HepG2 (cell line): ENCODE measurements at regions not wholly inside any gene's neighbourhood (a gene's known extent, or its start where the extent isn't known, plus 50 kb on each side); places are given as distances from the start of the nearest gene placed in this dataset.

Experiments used
- GABPA ChIP-seq, 2 experiments: IDR thresholded peaks; 2 replicates each; pipeline ENCODE4 v1.6.1; 2011 to 2016; ENCODE audit warnings: low read depth in 2 of 2, low read length in 1 of 2, missing biosample characterization in 1 of 2, missing genetic modification characterization in 1 of 2
- KLF6 ChIP-seq: IDR thresholded peaks from 2 replicates; pipeline ENCODE4 v1.8.0; 2016; ENCODE audit warnings: missing biosample characterization, missing genetic modification reagents
- NCOA2 ChIP-seq: sonication (generic); formaldehyde crosslinking; IDR thresholded peaks from 2 replicates; pipeline ENCODE4 v1.8.0; 2022; ENCODE audit warnings: inconsistent platforms
- NFRKB ChIP-seq: fragments of 450-650 bp; IDR thresholded peaks from 2 replicates; pipeline ENCODE4 v1.6.1; 2017
- POLR2AphosphoS5 ChIP-seq: IDR thresholded peaks from 2 replicates; pipeline ENCODE4 v1.6.1; 2012; ENCODE audit warnings: low read depth, low read length
- SKI ChIP-seq: fragments of 450-650 bp; IDR thresholded peaks from one replicate; pipeline ENCODE4 v1.6.1; 2018; ENCODE audit warnings: mild to moderate bottlenecking; ENCODE audit not compliant: partially characterized antibody
- SPEN ChIP-seq: sonication (generic); formaldehyde crosslinking; IDR thresholded peaks from 2 replicates; pipeline ENCODE4 v1.5.1; 2020; ENCODE audit warnings: low read depth, mild to moderate bottlenecking, missing genetic modification reagents
- TOE1 ChIP-seq: sonication (generic); formaldehyde crosslinking; IDR thresholded peaks from 2 replicates; pipeline ENCODE4 v1.4.0; 2020; ENCODE audit warnings: mild to moderate bottlenecking, missing genetic modification reagents
- ZBTB21 ChIP-seq: sonication (generic); formaldehyde crosslinking; IDR thresholded peaks from 2 replicates; pipeline ENCODE4 v1.4.0; 2020; ENCODE audit warnings: missing genetic modification reagents
- TF ChIP-seq, protein P1 (sequence below): sonication (generic); formaldehyde crosslinking; IDR thresholded peaks from 2 replicates; pipeline ENCODE4 v1.5.1; 2020; ENCODE audit warnings: missing genetic modification reagents, mild to moderate bottlenecking, borderline replicate concordance
- TF ChIP-seq, protein P2 (sequence below): sonication (generic); formaldehyde crosslinking; IDR thresholded peaks from 2 replicates; pipeline ENCODE4 v1.5.0; 2020; ENCODE audit warnings: mild to moderate bottlenecking, low read depth, missing genetic modification reagents, borderline replicate concordance
- TF ChIP-seq, protein P3 (sequence below): sonication (generic); formaldehyde crosslinking; IDR thresholded peaks from 2 replicates; pipeline ENCODE4 v1.5.1; 2020; ENCODE audit warnings: mild to moderate bottlenecking, missing genetic modification reagents, moderate library complexity

DNA sequence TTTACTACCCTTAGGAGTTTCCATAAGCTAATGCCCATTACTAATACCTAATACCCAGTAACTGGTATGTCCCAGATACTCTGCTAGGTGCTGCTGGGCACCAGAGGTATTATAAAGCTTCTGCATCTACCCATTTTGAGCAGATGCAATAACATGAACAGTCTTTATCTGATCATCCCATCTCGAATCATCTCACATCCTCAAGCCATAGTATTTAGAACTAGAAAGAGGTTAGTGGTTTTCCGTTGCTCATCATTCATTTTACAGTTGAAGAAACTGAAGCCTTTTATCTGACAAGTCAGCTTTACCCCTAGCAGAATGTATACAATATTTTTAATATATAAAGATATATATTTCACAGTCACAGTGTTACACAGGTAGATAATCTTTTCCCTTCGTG is 99.1 kb upstream of the TCF4 start:
- TF ChIP-seq TOE1 (CRISPR knock-in tag), result no peak
- TF ChIP-seq SKI, result no peak
- TF ChIP-seq, protein P1, sequence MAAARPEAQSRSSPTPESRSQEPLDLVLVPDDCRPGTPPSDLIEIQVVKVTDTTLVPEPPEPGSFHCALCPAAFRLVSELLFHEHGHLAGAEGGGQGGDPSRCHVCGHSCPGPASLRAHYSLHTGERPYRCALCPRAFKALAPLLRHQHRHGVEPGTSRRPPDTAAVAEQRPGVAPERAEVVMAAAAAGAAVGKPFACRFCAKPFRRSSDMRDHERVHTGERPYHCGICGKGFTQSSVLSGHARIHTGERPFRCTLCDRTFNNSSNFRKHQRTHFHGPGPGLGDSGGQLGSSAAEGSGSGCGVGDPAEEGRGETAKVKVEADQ (CRISPR knock-in tag), result no peak
- TF ChIP-seq SPEN, result no peak
- no peak for TF ChIP-seq NCOA2 (CRISPR knock-in tag)
- TF ChIP-seq, protein P2, sequence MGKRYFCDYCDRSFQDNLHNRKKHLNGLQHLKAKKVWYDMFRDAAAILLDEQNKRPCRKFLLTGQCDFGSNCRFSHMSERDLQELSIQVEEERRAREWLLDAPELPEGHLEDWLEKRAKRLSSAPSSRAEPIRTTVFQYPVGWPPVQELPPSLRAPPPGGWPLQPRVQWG (CRISPR knock-in tag), result no peak
- TF ChIP-seq KLF6, result no peak
- TF ChIP-seq GABPA (IDR thresholded peaks at IDR 0.05; ENCODE audit: low read depth, low read length), result no peak
- no peak for TF ChIP-seq GABPA (CRISPR knock-in tag; IDR thresholded peaks at IDR 0.05; ENCODE audit: low read depth)
- TF ChIP-seq, protein P3, sequence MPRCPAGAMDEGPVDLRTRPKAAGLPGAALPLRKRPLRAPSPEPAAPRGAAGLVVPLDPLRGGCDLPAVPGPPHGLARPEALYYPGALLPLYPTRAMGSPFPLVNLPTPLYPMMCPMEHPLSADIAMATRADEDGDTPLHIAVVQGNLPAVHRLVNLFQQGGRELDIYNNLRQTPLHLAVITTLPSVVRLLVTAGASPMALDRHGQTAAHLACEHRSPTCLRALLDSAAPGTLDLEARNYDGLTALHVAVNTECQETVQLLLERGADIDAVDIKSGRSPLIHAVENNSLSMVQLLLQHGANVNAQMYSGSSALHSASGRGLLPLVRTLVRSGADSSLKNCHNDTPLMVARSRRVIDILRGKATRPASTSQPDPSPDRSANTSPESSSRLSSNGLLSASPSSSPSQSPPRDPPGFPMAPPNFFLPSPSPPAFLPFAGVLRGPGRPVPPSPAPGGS (CRISPR knock-in tag), result no peak
- TF ChIP-seq NFRKB, result no peak
- TF ChIP-seq POLR2AphosphoS5, result no peak
- no peak for TF ChIP-seq ZBTB21 (CRISPR knock-in tag)
